ENCODE measurements at regions not wholly inside any gene's neighbourhood (a gene's known extent, or its start where the extent isn't known, plus 50 kb on each side); places are given as distances from the start of the nearest gene placed in this dataset.

- 96% methylated on average over 3 of the region's 3 CpGs for WGBS, 2 donors
- no peaks in the 10 kb centered on the region for H3K4me1 ChIP-seq
- H3K27me3 ChIP-seq, result no peaks in the 10 kb centered on the region
- intact Hi-C loops (cut with DNase I), result no loop called here
- H3K9me3 ChIP-seq, result no peaks in the 10 kb centered on the region
- H3K4me3 ChIP-seq (replicated peaks in 1 of 3), result no peak overlapping the region
- no peak for DNase-seq
- TF ChIP-seq POLR2A (IDR thresholded peaks at IDR 0.05), result no peak
- TF ChIP-seq, protein P1, sequence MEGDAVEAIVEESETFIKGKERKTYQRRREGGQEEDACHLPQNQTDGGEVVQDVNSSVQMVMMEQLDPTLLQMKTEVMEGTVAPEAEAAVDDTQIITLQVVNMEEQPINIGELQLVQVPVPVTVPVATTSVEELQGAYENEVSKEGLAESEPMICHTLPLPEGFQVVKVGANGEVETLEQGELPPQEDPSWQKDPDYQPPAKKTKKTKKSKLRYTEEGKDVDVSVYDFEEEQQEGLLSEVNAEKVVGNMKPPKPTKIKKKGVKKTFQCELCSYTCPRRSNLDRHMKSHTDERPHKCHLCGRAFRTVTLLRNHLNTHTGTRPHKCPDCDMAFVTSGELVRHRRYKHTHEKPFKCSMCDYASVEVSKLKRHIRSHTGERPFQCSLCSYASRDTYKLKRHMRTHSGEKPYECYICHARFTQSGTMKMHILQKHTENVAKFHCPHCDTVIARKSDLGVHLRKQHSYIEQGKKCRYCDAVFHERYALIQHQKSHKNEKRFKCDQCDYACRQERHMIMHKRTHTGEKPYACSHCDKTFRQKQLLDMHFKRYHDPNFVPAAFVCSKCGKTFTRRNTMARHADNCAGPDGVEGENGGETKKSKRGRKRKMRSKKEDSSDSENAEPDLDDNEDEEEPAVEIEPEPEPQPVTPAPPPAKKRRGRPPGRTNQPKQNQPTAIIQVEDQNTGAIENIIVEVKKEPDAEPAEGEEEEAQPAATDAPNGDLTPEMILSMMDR (IDR thresholded peaks at IDR 0.05), result no peak
- no peaks in the 10 kb centered on the region for H3K36me3 ChIP-seq
- H3K27ac ChIP-seq, result no peak overlapping the region
Observed at GRCh38 chr17:63240106-63240505, 206.0 kb downstream of the CYB561 start.

DNA sequence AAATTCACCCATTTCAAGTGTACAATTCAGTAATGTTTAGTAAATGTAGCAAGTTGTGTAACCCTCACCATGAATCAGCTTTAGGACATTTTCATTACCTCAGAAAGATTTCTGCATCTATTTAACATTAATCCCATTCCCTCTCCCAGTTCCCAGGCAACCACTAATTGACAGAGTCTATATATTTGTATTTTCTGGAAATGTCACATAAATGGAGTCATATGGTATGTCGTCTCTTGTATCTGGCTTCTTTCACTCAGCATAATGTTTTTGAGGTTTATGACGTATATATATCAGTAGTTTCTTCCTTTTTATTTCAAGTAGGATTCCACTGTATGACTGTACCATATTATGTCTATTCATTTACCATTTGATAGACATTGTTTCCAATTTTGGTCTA is 199.8 kb downstream of the CYB561 start:
- intact Hi-C loops (cut with DNase I), result no loop called here
- Histone ChIP-seq H3K4me3 (replicated peaks in 1 of 3) (no peak overlapping the region), H3K27ac (no peak overlapping the region), H3K36me3 (no peaks in the 10 kb centered on the region), H3K27me3 (no peaks in the 10 kb centered on the region), H3K9me3 (no peaks in the 10 kb centered on the region), H3K4me1 (no peaks in the 10 kb centered on the region)
- TF ChIP-seq, protein P1 (IDR thresholded peaks at IDR 0.05), result no peak
- no peak for TF ChIP-seq POLR2A (IDR thresholded peaks at IDR 0.05)
- WGBS, 2 donors, result 96 to 99% methylated on average over 2 of the region's 2 CpGs
- DNase-seq, result no peak

- Histone ChIP-seq H3K4me1 (no peaks in the 10 kb centered on the region), H3K36me3 (no peaks in the 10 kb centered on the region), H3K9me3 (no peaks in the 10 kb centered on the region), H3K27ac (no peak overlapping the region), H3K27me3 (no peaks in the 10 kb centered on the region), H3K4me3 (replicated peaks in 1 of 3) (no peak overlapping the region)
- WGBS, 2 donors, result 92% methylated on average over 1 of the region's 1 CpG
- DNase-seq, result no peak
- no peak for TF ChIP-seq POLR2A (IDR thresholded peaks at IDR 0.05)
- TF ChIP-seq, protein P1 (IDR thresholded peaks at IDR 0.05), result no peak
- intact Hi-C loops (cut with DNase I), result no loop called here
Observed at GRCh38 chr17:63247706-63248105, 198.4 kb downstream of the CYB561 start.

GRCh38 chr17:63249256-63250004 is 196.7 kb downstream of the CYB561 start:
- H3K4me1 ChIP-seq, result no peaks in the 10 kb centered on the region
- intact Hi-C loops (cut with DNase I), result no loop called here
- H3K4me3 ChIP-seq (replicated peaks in 1 of 3), result no peak overlapping the region
- DNase-seq, result no peak
- H3K27ac ChIP-seq, result no peak overlapping the region
- H3K9me3 ChIP-seq, result no peaks in the 10 kb centered on the region
- TF ChIP-seq, protein P1 (IDR thresholded peaks at IDR 0.05), result no peak
- TF ChIP-seq POLR2A (IDR thresholded peaks at IDR 0.05), result no peak
- H3K36me3 ChIP-seq, result no peaks in the 10 kb centered on the region
- no peaks in the 10 kb centered on the region for H3K27me3 ChIP-seq
- 54 to 58% methylated on average over 4 of the region's 4 CpGs for WGBS, 2 donors

DNA sequence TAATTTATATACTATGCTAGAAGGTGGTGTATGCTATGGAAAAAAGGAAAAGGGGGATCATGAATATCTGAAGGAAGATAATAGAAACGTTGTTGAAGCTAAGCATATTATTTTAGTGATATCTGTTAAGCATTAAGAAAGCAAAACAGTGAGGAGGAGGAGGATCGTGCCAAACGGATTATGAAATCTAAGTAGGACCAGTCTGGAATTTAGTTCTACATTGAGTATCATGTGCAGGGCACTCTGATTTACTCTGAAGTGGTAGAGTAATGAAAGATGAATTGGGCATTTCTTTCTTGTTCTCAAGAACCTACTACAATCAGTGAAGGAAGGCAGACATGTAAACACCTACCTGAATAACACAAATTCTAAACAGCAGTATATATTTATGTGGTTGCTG is 195.3 kb downstream of the CYB561 start:
- Histone ChIP-seq H3K27me3 (no peaks in the 10 kb centered on the region), H3K27ac (no peak overlapping the region), H3K36me3 (no peaks in the 10 kb centered on the region), H3K9me3 (no peaks in the 10 kb centered on the region), H3K4me3 (replicated peaks in 1 of 3) (no peak overlapping the region), H3K4me1 (no peaks in the 10 kb centered on the region)
- no peak for DNase-seq
- TF ChIP-seq, protein P1 (IDR thresholded peaks at IDR 0.05), result no peak
- TF ChIP-seq POLR2A (IDR thresholded peaks at IDR 0.05), result no peak
- intact Hi-C loops (cut with DNase I), result no loop called here
- 70 to 74% methylated on average over 3 of the region's 3 CpGs for WGBS, 2 donors

Data from thyroid gland (tissue), 4 donors.